ENCODE measurements at regions not wholly inside any gene's neighbourhood (a gene's known extent, or its start where the extent isn't known, plus 50 kb on each side); places are given as distances from the start of the nearest gene placed in this dataset.

GRCh38 chr9:30925126-30925525 lies 1459.3 kb upstream of the ACO1 start:
- TF ChIP-seq POLR2A (IDR thresholded peaks at IDR 0.05), result no peak
- TF ChIP-seq, protein P1, sequence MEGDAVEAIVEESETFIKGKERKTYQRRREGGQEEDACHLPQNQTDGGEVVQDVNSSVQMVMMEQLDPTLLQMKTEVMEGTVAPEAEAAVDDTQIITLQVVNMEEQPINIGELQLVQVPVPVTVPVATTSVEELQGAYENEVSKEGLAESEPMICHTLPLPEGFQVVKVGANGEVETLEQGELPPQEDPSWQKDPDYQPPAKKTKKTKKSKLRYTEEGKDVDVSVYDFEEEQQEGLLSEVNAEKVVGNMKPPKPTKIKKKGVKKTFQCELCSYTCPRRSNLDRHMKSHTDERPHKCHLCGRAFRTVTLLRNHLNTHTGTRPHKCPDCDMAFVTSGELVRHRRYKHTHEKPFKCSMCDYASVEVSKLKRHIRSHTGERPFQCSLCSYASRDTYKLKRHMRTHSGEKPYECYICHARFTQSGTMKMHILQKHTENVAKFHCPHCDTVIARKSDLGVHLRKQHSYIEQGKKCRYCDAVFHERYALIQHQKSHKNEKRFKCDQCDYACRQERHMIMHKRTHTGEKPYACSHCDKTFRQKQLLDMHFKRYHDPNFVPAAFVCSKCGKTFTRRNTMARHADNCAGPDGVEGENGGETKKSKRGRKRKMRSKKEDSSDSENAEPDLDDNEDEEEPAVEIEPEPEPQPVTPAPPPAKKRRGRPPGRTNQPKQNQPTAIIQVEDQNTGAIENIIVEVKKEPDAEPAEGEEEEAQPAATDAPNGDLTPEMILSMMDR (IDR thresholded peaks at IDR 0.05), result no peak
